Nephron (organoid): ENCODE measurements at regions not wholly inside any gene's neighbourhood (a gene's known extent, or its start where the extent isn't known, plus 50 kb on each side); places are given as distances from the start of the nearest gene placed in this dataset.

Experiments
- H3K27ac Mint-ChIP-seq, 3 experiments: 2 replicates each; pipeline ENCODE4 v1.8.0; 2020; ENCODE audit warnings: mixed read lengths in 3 of 3, mild to moderate bottlenecking in 2 of 3, moderate library complexity in 1 of 3
- H3K27me3 Mint-ChIP-seq: 2 replicates; pipeline ENCODE4 v1.8.0; 2021; ENCODE audit warnings: low read depth, mild to moderate bottlenecking, moderate library complexity, mixed read lengths
- H3K36me3 Mint-ChIP-seq: 2 replicates; pipeline ENCODE4 v1.8.0; 2020; ENCODE audit warnings: low read depth, mixed read lengths
- H3K4me1 Mint-ChIP-seq: 2 replicates; pipeline ENCODE4 v1.8.0; 2020; ENCODE audit warnings: mixed read lengths
- H3K4me3 Mint-ChIP-seq, 3 experiments: 2 replicates each; pipeline ENCODE4 v1.8.0; 2020; ENCODE audit warnings: mild to moderate bottlenecking in 3 of 3, mixed read lengths in 3 of 3, moderate library complexity in 2 of 3
- H3K9me3 Mint-ChIP-seq: 2 replicates; pipeline ENCODE4 v1.8.0; 2020; ENCODE audit warnings: mixed read lengths
- TF ChIP-seq, protein P1 (sequence below), 3 experiments: fragments of 200-600 bp; sonication (generic); IDR thresholded peaks; one replicate each; pipeline ENCODE4 v1.5.0; 2021; ENCODE audit warnings: antibody characterized with exemption in 3 of 3; ENCODE audit not compliant: unreplicated experiment in 3 of 3

DNA sequence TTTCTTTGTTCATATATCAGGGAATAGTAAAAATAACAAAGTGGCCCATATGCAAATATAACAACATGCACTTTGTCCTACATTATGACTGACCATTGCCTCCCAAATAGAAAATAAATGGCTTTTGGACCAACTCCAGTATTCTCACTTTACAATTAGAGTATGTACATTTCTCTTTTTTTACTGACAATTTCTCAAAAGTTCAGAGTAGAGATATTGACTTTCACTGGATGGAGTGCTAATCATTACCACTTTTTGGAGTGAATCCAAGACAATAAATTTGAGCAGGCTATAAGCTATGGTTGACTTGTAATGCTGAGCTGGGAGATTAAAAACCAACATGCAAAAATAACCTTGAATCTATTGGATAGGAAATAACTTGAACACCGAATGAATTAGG, 987.4 kb downstream of the SUCLG1 start:
- TF ChIP-seq, protein P1, sequence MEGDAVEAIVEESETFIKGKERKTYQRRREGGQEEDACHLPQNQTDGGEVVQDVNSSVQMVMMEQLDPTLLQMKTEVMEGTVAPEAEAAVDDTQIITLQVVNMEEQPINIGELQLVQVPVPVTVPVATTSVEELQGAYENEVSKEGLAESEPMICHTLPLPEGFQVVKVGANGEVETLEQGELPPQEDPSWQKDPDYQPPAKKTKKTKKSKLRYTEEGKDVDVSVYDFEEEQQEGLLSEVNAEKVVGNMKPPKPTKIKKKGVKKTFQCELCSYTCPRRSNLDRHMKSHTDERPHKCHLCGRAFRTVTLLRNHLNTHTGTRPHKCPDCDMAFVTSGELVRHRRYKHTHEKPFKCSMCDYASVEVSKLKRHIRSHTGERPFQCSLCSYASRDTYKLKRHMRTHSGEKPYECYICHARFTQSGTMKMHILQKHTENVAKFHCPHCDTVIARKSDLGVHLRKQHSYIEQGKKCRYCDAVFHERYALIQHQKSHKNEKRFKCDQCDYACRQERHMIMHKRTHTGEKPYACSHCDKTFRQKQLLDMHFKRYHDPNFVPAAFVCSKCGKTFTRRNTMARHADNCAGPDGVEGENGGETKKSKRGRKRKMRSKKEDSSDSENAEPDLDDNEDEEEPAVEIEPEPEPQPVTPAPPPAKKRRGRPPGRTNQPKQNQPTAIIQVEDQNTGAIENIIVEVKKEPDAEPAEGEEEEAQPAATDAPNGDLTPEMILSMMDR (IDR thresholded peaks at IDR 0.05; ENCODE audit: unreplicated experiment in 3 of 3) = no peak
- H3K4me1 Mint-ChIP-seq = peaks cover 20% of the 10 kb centered on the region
- no peaks in the 10 kb centered on the region for H3K36me3 Mint-ChIP-seq
- H3K9me3 Mint-ChIP-seq = no peaks in the 10 kb centered on the region
- peaks cover 7% of the 10 kb centered on the region for H3K27me3 Mint-ChIP-seq
- H3K27ac Mint-ChIP-seq = peak overlapping the region; percentile 25 to 66 (median 26)
- H3K4me3 Mint-ChIP-seq = peak overlapping the region in 1 of 3 experiments; percentile 1

DNA sequence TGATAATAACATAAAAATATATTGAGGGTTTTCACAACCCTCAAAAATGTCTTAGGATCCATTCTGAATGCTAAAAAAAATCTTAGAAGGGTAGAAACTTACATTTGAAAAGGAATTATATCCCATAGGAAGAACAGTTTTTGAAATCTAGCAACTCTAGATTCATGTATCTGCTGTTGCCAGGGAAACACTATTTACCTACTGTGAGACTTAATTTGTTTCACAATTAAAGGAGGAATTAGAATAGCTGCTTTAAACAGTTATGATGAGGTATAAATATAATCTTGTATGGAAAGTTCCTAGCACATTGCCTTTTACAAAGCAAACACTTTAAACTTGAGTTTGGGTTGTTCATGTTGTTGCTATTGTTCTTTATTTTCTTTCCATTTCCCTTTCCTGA, 988.2 kb downstream of the SUCLG1 start:
- Mint-ChIP-seq H3K9me3 (no peaks in the 10 kb centered on the region), H3K27ac (peak overlapping the region; percentile 25 to 66 (median 26)), H3K4me1 (peaks cover 20% of the 10 kb centered on the region), H3K27me3 (peaks cover 7% of the 10 kb centered on the region), H3K36me3 (no peaks in the 10 kb centered on the region), H3K4me3 (no peak overlapping the region)
- TF ChIP-seq, protein P1 (IDR thresholded peaks at IDR 0.05; ENCODE audit: unreplicated experiment in 3 of 3) = no peak

DNA sequence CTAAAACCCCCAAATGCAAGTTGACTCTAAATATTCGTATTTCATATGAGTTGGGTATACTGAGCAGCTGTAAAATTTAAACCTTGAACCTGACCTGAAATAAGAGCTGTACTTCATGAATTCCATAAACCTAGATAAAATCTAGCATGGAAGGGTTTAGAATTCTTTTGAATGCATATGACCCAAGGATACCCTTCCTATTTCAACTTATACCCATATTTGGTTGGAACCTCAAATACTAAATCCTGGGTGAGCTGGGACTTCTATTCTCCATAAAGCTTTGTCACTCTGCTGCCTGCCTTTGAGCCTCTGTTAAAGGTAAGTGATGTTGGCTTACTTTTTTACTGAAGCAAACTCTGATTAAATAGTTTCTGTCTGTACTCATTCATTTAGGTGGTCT, 994.6 kb downstream of the SUCLG1 start:
- no peak overlapping the region for H3K4me3 Mint-ChIP-seq
- H3K4me1 Mint-ChIP-seq = no peaks in the 10 kb centered on the region
- peaks cover 10% of the 10 kb centered on the region for H3K27me3 Mint-ChIP-seq
- H3K27ac Mint-ChIP-seq = peak overlapping the region; percentile 25 to 78 (median 30)
- H3K9me3 Mint-ChIP-seq = no peaks in the 10 kb centered on the region
- no peaks in the 10 kb centered on the region for H3K36me3 Mint-ChIP-seq
- TF ChIP-seq, protein P1 (IDR thresholded peaks at IDR 0.05; ENCODE audit: unreplicated experiment in 3 of 3) = no peak

DNA sequence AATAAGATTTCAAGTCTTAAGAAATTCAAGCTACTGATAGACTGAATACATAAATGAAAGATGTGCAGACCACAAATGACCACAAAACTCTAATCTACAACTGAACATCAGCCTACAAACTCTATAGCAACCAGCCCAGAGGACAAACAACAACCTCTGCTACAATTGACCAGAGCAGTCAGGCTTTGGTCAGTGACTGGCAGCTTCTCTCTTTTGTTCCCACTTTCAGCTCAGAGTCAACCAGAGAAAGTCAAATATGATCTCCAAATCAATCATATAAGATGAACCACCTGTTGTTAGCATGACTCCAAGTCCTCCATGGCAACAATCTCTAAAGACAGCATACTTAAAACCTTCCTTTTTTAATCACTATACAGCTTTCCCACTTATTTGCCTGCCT, 996.2 kb downstream of the SUCLG1 start:
- H3K36me3 Mint-ChIP-seq = no peaks in the 10 kb centered on the region
- no peaks in the 10 kb centered on the region for H3K4me1 Mint-ChIP-seq
- H3K4me3 Mint-ChIP-seq = no peak overlapping the region
- H3K27me3 Mint-ChIP-seq = peaks cover 7% of the 10 kb centered on the region
- H3K27ac Mint-ChIP-seq = peak overlapping the region in 1 of 3 experiments; percentile 78
- TF ChIP-seq, protein P1 (IDR thresholded peaks at IDR 0.05; ENCODE audit: unreplicated experiment in 3 of 3) = no peak
- no peaks in the 10 kb centered on the region for H3K9me3 Mint-ChIP-seq

DNA sequence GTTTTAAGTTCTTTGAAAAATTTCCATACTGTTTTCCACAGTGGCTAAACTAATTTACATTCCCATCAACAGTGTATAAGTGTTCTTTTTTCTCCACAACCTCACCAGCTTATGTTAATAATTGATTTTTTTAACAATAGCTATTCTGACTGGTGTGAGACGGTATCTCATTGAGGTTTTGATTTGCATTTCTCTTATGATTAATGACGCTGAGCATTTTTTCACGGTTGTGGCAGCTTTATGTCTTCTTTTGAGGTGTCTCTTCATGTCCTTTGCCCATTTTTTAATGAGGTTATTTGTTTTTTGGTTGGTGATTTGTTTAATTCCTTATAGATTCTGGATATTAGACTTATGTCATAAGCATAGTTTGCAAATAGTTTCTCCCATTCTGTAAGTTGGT, 997.9 kb downstream of the SUCLG1 start:
- H3K27ac Mint-ChIP-seq = no peak overlapping the region
- TF ChIP-seq, protein P1 (IDR thresholded peaks at IDR 0.05; ENCODE audit: unreplicated experiment in 3 of 3) = no peak
- no peaks in the 10 kb centered on the region for H3K9me3 Mint-ChIP-seq
- no peaks in the 10 kb centered on the region for H3K36me3 Mint-ChIP-seq
- H3K4me3 Mint-ChIP-seq = no peak overlapping the region
- no peaks in the 10 kb centered on the region for H3K4me1 Mint-ChIP-seq
- H3K27me3 Mint-ChIP-seq = peaks cover 4% of the 10 kb centered on the region

DNA sequence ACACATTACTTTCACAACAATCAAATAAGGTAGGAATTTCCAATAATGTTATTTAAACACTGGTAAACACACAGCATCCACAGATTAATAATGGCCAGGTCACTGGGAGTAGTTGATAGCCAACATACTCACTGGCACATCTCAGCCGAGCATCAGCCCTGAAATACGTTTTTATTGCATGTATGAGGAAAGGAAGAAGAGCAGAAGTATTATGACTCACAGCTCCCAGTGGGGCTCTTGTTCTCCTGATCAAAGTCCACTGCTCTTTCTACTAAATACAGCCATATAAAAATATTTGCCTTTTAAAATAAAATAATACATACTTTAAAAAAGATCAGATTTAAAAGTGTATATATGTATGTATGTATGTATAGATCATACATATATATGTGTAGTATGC, 999.6 kb downstream of the SUCLG1 start:
- Mint-ChIP-seq H3K36me3 (no peaks in the 10 kb centered on the region), H3K9me3 (no peaks in the 10 kb centered on the region), H3K27me3 (peaks cover 4% of the 10 kb centered on the region), H3K4me1 (no peaks in the 10 kb centered on the region), H3K4me3 (no peak overlapping the region), H3K27ac (no peak overlapping the region)
- TF ChIP-seq, protein P1 (IDR thresholded peaks at IDR 0.05; ENCODE audit: unreplicated experiment in 3 of 3) = no peak
